ENCODE measurements at regions not wholly inside any gene's neighbourhood (a gene's known extent, or its start where the extent isn't known, plus 50 kb on each side); places are given as distances from the start of the nearest gene placed in this dataset.
A peak's percentile ranks its signal among the peaks of the same experiment; 100 is the strongest.
"Not testable (repeated sequence)": the region's sequence is repeated elsewhere in the genome, so short reads cannot be mapped to it uniquely, and the experiment has no call there.

- ATAC-seq (ENCODE audit: poor library complexity) (peak; percentile 71), DNase-seq (no peak)
- intact Hi-C loops (cut with DNase I) = no loop called here
These were observed 95.3 kb downstream of the DAD1 start for GRCh38 chr14:22493753-22494152.

GRCh38 chr14:22492622-22493542 lies 96.1 kb downstream of the DAD1 start:
- ATAC-seq (ENCODE audit: poor library complexity) (no peak), DNase-seq (no peak)
- intact Hi-C loops (cut with DNase I) = no loop called here

GRCh38 chr14:22491683-22492621 lies 97.1 kb downstream of the DAD1 start:
- DNase-seq (no peak), ATAC-seq (ENCODE audit: poor library complexity) (no peak)
- intact Hi-C loops (cut with DNase I) = no loop called here

GRCh38 chr14:22491053-22491452 lies 98.0 kb downstream of the DAD1 start:
- DNase-seq; ATAC-seq (ENCODE audit: poor library complexity); intact Hi-C loops (cut with DNase I): not testable (repeated sequence)

GRCh38 chr14:22489957-22490950 lies 98.8 kb downstream of the DAD1 start:
- DNase-seq = no peak
- ATAC-seq (ENCODE audit: poor library complexity) = no peak
- intact Hi-C loops (cut with DNase I) = no loop called here

- ATAC-seq (ENCODE audit: poor library complexity) = peak; percentile 37
- DNase-seq = peak; percentile 54
- intact Hi-C loops (cut with DNase I) = no loop called here
These were observed 99.8 kb downstream of the DAD1 start for GRCh38 chr14:22489244-22489545.

- no peak for ATAC-seq (ENCODE audit: poor library complexity)
- DNase-seq = no peak
- intact Hi-C loops (cut with DNase I) = no loop called here
These were observed 100.3 kb downstream of the DAD1 start for GRCh38 chr14:22488522-22489243.

GRCh38 chr14:22487941-22488340 lies 101.1 kb downstream of the DAD1 start:
- DNase-seq = no peak
- intact Hi-C loops (cut with DNase I) = no loop called here
- ATAC-seq (ENCODE audit: poor library complexity) = peak; percentile 52

GRCh38 chr14:22487401-22487800 lies 101.6 kb downstream of the DAD1 start:
- ATAC-seq (ENCODE audit: poor library complexity) (no peak), DNase-seq (no peak)
- intact Hi-C loops (cut with DNase I) = no loop called here

GRCh38 chr14:22486675-22487074 lies 102.3 kb downstream of the DAD1 start:
- no peak for ATAC-seq (ENCODE audit: poor library complexity)
- intact Hi-C loops (cut with DNase I) = no loop called here
- no peak for DNase-seq

- intact Hi-C loops (cut with DNase I) = no loop called here
- ATAC-seq (ENCODE audit: poor library complexity) = no peak
- DNase-seq = no peak
These were observed 103.4 kb downstream of the DAD1 start for GRCh38 chr14:22485649-22486048.

- no peak for ATAC-seq (ENCODE audit: poor library complexity)
- intact Hi-C loops (cut with DNase I) = no loop called here
- no peak for DNase-seq
These were observed 103.8 kb downstream of the DAD1 start for GRCh38 chr14:22485178-22485577.

- ATAC-seq (ENCODE audit: poor library complexity) (peak; percentile 65), DNase-seq (no peak)
- intact Hi-C loops (cut with DNase I) = no loop called here
These were observed 104.4 kb downstream of the DAD1 start for GRCh38 chr14:22484632-22485031.

GRCh38 chr14:22483863-22484593 lies 105.0 kb downstream of the DAD1 start:
- ATAC-seq (ENCODE audit: poor library complexity) (peak; percentile 9), DNase-seq (no peak)
- intact Hi-C loops (cut with DNase I) = no loop called here

- DNase-seq (no peak), ATAC-seq (ENCODE audit: poor library complexity) (no peak)
- intact Hi-C loops (cut with DNase I) = no loop called here
These were observed 106.1 kb downstream of the DAD1 start for GRCh38 chr14:22482782-22483553.

- ATAC-seq (ENCODE audit: poor library complexity) (peak; percentile 38), DNase-seq (no peak)
- intact Hi-C loops (cut with DNase I) = no loop called here
These were observed 106.8 kb downstream of the DAD1 start for GRCh38 chr14:22482085-22482694.
